ENCODE measurements at regions not wholly inside any gene's neighbourhood (a gene's known extent, or its start where the extent isn't known, plus 50 kb on each side); places are given as distances from the start of the nearest gene placed in this dataset.
A peak's percentile ranks its signal among the peaks of the same experiment; 100 is the strongest.

- no peak for DNase-seq
Measured at GRCh38 chr2:12126318-12126717, 379.9 kb downstream of the LPIN1 start.

DNA sequence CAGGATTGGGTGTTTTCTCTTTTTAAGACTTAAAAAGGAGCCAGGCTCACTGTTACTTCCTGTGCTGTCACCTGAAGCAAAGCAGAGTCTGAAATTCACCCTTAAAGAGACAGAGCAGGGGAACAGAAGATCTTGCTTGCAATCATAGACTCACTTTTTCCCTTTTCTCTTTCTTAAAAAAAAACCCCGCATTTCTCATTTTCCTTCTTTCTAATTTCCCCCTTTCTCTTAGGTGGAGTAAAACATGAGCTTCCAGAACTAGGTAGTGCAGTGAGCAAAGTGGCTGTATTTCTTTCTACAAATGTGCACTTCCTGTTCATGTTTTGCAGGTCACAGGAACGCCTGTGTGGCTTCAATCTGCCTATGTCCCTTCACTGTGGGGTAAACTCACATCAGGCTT is 381.2 kb downstream of the LPIN1 start:
- peak; percentile 29 for DNase-seq

GRCh38 chr2:12131975-12132374 is 385.5 kb downstream of the LPIN1 start:
- no peak for DNase-seq

- no peak for DNase-seq
Measured at GRCh38 chr2:12141618-12142258, 395.3 kb downstream of the LPIN1 start.

GRCh38 chr2:12151716-12152115 is 405.3 kb downstream of the LPIN1 start:
- no peak for DNase-seq

GRCh38 chr2:12152888-12153287 is 406.5 kb downstream of the LPIN1 start:
- DNase-seq: no peak

DNA sequence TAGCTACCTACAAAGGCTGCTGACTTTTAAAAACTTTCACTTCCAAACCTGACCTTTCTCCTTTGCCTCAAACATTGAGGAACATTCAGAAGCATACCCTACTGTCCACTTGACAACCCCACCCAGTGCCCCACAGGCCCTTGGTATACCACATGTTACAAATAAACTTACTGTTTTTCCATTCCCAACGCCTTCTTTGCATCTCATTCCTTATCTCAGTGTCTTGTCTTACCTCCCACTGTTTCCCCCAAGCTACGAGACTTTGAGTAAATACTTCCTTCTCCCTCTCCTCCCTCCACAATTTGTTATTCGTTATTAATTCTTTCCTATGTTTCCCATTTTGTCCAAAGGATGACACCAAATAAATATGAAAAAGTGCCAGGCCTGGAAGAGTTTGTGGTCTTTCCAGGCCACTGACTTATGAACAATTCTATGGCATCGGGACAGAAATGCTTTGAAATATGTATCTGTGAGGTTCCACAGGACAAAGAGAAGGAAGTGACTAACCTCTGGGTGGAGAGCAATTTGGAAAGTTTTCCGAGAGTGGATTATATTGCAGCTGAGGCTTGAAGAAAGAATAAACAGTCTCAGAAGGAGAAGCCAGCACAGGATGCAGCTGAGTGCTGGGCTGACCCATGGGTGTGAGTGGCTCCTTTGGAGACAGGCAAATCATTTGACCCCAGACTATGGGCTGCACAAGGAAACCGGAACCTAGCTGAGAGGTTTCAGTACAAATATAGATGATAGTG is 409.0 kb downstream of the LPIN1 start:
- DNase-seq: no peak

DNA sequence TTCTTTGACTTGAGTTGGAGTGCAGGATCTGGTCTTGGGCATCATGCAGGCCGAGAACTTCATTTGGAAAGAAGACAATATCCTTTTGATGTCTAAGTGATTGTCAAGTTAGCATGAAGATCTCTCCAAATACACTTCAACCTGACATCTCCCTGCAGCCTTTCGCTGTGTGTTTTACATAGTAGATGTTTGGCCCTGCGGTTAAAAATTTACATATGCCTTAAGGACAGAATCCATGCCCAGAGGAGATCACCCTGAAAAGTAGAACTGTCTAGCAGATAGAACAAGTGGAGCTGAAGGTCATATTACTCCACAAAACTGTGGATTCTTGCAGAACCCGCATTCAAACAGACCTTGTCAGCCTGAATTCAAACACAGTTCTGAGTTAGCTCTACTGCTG is 409.9 kb downstream of the LPIN1 start:
- DNase-seq: no peak

DNA sequence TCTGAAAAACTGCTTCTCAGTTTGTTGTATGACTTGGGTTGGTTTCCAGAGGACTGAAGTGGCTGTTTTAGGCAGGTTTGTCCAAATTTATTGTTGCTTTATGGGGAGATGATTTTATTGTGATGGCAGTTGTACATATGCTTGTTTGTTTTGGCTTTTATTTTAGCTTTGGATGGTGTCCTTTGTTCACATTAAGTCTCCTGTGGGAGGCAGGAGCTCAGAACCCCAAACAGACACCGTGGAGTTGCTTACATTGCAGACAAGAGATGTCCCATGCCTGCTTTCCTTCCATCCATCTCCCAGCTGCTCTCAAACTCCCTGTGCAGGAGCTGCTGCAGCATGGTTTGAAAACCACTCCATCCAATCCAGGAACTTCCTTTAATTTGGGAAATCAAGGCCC is 414.7 kb downstream of the LPIN1 start:
- DNase-seq: no peak

- no peak for DNase-seq
Measured at GRCh38 chr2:12162269-12163247, 416.1 kb downstream of the LPIN1 start.

- DNase-seq: no peak
Measured at GRCh38 chr2:12163866-12164265, 417.4 kb downstream of the LPIN1 start.

- no peak for DNase-seq
Measured at GRCh38 chr2:12164689-12165088, 418.3 kb downstream of the LPIN1 start.

DNA sequence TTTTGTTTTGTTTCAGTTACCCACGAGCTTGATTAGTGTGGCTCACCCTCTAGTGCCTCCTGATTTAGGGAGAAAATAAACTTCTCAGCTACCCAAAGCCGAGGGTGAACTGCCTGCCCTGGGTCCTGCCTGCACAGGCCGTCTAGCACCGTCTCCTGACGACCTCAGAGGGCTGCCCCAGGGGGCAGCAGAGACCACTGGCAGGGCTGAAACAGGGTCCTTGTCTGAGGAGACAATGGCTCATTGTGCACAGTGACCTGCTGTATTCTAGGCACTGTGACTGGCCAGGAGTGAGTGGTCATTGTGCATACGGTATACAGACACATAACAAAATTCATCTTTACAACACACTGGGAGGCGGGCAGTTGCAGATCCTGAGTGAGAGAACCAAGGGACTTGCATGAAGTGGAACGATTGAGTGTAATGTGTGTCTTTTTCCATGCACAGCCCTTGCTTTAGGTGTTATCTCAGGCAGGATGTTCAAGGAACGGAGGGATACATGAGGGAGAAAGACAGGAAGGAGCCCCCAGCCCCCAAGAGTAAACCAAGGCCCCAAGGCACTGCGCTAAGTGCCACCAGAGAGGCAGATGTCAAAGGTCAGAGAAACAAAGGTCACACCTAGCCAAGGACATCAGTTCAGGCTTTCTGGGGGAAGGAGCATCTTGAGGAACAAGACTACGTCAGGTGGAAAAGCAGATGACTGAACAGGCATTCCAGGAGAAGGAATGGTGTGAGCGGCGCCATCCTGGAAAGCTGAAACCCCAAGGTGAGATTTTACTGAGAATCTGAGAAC is 421.3 kb downstream of the LPIN1 start:
- DNase-seq: no peak

- no peak for DNase-seq
Measured at GRCh38 chr2:12168354-12168753, 421.9 kb downstream of the LPIN1 start.

- no peak for DNase-seq
Measured at GRCh38 chr2:12168791-12169388, 422.5 kb downstream of the LPIN1 start.

DNA sequence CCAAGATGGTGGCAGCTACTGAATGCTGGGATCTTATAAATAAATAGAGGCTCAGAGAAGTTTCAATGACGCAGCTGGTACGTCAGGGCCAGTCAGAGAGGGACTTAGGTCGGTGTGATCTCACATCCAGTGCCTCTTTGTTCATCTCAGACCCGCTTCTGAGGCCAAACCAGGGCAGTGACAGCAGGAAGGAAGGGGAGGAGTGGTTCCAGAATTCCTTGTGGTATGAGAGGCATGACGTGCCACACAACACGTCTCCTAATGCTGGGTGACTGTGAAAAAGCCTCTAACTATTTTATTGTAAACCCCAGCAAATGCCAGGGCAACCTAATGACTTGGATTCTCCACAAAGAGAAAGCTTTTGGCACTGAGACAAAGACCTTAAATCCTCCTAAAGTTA is 423.3 kb downstream of the LPIN1 start:
- peak; percentile 59 for DNase-seq

DNA sequence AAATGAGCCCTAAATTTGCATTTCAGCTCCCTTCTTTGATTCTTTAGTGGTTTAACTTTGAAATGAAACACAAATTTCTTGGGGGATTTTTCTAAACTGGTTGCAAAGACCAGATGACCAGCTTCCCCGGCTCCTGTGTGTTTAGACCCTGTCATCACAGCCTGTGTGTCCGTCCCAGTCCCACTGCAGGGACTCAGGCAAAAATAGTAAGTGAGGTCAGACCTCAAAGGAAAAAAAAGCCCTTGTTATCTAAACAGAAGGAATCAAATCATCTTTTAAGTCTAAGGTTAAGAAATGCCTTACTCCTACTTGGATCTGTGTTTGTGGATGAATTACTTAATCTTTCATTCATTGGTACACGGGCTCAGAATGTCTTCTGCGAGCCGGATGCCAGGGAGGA is 423.7 kb downstream of the LPIN1 start:
- DNase-seq: no peak

DNA sequence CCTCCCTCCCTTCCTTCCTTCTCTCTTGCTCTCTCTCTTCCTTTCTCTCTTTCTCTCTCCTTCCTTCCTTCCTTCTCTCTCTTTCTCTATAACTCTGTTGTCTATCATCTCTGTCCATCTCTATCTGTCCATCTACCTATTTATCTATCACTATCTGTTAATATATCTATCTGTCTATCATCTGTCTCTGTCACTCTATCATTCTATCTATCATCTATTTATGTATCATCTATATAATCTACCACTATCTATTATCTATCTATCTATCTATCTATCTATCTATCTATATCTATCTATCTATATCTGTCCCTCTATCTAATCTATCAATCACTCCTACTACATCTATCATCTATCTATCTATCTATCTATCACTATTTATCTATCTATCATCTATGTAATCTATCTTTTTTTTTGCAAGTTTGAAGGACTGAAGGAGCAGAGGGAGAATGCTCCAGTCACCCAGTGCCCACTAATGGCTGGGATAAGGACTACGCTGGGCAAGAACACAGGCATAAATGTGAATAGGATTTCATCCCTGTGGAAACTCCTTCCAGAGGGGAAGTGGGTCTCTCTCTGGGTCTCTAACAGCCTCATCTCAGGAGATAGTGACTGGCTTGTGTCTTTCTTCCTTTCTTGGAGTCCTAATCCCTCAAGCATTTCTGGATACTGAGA is 427.0 kb downstream of the LPIN1 start:
- no peak for DNase-seq

DNA sequence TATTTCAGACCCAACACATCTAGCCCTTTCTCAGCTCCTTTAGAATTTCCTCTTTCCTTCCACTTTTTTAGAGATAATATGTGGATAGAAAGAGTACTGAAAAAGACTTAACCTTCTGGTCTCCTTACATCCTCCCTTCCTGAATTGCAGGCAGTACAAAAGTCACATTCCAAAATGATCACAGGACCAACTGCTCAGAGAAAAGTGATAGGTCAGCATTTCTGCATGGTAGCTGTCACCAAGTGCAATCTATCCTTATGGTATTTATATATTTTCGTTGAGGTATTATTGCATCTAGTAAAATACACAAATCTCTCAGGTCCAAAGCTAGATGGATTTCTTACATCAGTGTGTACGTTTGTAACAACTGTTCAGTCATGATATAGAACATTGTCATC is 427.5 kb downstream of the LPIN1 start:
- DNase-seq: no peak

DNA sequence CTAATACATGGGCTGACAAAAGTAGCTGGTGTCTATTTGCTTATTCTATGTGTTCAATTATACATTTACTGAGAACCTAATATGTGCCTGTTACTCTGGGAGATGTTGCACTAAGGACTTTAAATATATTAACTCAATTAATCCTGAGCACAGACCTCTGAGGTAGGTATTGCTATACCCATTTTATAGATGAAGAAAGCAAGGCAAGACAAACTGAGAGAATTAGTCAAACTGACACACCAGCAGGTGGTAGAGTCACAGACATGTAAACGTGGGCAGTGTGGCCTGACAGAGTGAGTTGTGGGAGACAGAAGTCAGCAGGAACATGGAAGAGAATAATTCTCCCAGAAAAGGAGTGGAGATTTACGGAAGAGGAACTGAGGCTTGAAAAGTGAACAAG is 428.9 kb downstream of the LPIN1 start:
- no peak for DNase-seq

- DNase-seq: no peak
Measured at GRCh38 chr2:12176623-12177454, 430.4 kb downstream of the LPIN1 start.
